ENCODE measurements at regions not wholly inside any gene's neighbourhood (a gene's known extent, or its start where the extent isn't known, plus 50 kb on each side); places are given as distances from the start of the nearest gene placed in this dataset.

- peak; percentile 43 for DNase-seq (ENCODE audit: low read depth, low spot score)
Measured at GRCh38 chr2:8437228-8437948, 244.5 kb upstream of the ID2 start.

GRCh38 chr2:8437949-8438400, 243.9 kb upstream of the ID2 start:
- no peak for DNase-seq (ENCODE audit: low read depth, low spot score)

- no peak for DNase-seq (ENCODE audit: low read depth, low spot score)
Measured at GRCh38 chr2:8438476-8438875, 243.4 kb upstream of the ID2 start.

DNA sequence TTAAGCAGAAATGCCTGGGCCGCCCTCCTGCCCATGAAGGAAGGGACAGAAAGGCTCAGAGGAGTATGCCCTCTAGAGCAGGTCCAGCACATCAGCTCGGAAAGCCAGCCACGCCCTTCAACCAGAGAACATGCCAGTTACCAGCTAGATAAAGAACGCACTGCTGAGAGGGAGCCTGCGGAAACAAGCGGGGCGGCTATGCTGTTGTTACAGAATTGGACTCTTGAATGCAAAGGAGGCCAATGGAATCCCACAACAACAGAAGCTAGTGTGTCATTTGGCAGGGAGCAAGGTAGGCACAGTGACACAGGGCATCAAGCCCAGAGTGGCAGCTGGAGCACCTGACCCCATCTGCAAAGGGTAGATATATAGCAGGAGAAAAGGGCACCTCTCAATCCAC, 242.9 kb upstream of the ID2 start:
- DNase-seq (ENCODE audit: low read depth, low spot score), result no peak

- no peak for DNase-seq (ENCODE audit: low read depth, low spot score)
Measured at GRCh38 chr2:8440029-8440778, 241.7 kb upstream of the ID2 start.

- no peak for DNase-seq (ENCODE audit: low read depth, low spot score)
Measured at GRCh38 chr2:8441371-8441770, 240.5 kb upstream of the ID2 start.

- no peak for DNase-seq (ENCODE audit: low read depth, low spot score)
Measured at GRCh38 chr2:8441986-8442385, 239.9 kb upstream of the ID2 start.

GRCh38 chr2:8442833-8443486, 238.9 kb upstream of the ID2 start:
- no peak for DNase-seq (ENCODE audit: low read depth, low spot score)

DNA sequence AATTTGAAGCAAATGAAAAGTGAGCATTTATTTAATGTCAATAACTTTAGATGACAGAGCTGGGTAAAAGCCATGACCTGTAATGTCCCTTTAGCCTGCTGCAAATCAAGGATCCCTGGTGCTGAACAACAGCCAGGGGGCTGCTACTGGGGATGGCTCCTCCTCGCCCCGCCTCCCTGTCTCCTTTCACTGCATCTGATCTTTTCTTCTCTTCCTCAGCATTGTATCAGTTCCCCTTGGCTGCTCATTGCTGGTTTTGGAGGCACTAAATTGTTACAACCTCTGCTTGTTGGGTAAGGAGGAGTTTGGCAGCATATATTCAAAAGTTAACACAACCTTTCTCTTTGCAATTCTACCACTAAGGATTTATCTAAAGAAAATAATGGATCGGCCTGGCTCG, 236.3 kb upstream of the ID2 start:
- no peak for DNase-seq (ENCODE audit: low read depth, low spot score)

- DNase-seq (ENCODE audit: low read depth, low spot score), result peak; percentile 25
Measured at GRCh38 chr2:8446751-8447150, 235.1 kb upstream of the ID2 start.

DNA sequence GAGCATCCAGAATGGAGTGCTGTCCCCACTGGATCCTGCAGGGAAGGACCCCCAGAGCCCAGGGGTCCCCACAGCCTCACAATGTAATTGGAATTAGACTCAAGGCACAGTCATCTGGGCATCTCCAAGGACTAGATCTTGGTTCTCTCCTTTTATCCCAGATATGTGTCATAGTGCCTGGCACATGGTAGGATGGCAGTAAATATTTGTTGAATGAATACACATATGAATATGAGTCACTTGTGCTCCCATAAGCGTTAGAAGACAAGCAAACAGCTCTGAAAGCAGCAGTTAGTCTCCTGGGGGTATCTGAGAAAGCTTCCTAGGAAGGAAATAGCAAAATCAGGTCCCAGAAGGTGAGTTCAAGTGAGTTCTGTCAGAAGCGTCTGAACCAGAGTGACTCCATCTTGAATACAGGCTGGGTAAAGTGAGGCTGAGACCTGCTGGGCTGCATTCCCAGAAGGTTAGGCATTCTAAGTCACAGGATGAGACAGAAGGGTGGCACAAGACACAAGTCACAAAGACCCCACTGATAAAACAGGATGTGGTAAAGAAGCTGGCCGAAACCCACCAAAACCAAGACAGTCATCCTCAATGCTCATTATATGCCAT, 234.1 kb upstream of the ID2 start:
- DNase-seq (ENCODE audit: low read depth, low spot score), result peak; percentile 11

GRCh38 chr2:8448824-8449556, 232.9 kb upstream of the ID2 start:
- no peak for DNase-seq (ENCODE audit: low read depth, low spot score)

GRCh38 chr2:8451273-8451672, 230.6 kb upstream of the ID2 start:
- no peak for DNase-seq (ENCODE audit: low read depth, low spot score)

- DNase-seq (ENCODE audit: low read depth, low spot score), result no peak
Measured at GRCh38 chr2:8452296-8452695, 229.6 kb upstream of the ID2 start.

GRCh38 chr2:8452979-8453903, 228.6 kb upstream of the ID2 start:
- peak; percentile 43 for DNase-seq (ENCODE audit: low read depth, low spot score)

GRCh38 chr2:8453904-8454302, 228.0 kb upstream of the ID2 start:
- peak; percentile 63 for DNase-seq (ENCODE audit: low read depth, low spot score)

DNA sequence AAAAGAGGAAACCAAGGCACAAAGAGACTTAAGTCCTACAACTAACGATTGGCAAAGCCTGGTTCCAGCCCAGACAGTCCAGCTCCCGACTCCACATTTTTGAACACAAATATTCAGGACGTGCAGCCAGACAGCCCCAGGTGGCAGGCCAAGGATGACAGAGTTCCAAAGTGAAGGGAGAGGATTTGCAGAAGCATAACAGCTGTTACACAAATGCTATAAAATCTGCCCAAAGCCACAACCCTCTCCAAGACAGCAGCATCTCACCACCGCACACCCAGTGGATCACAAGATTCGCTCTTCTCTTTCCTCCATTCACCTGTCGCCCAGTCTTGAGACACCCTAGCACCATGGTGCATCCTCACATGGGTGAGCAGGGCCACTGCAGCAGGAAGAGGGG, 227.1 kb upstream of the ID2 start:
- no peak for DNase-seq (ENCODE audit: low read depth, low spot score)

DNA sequence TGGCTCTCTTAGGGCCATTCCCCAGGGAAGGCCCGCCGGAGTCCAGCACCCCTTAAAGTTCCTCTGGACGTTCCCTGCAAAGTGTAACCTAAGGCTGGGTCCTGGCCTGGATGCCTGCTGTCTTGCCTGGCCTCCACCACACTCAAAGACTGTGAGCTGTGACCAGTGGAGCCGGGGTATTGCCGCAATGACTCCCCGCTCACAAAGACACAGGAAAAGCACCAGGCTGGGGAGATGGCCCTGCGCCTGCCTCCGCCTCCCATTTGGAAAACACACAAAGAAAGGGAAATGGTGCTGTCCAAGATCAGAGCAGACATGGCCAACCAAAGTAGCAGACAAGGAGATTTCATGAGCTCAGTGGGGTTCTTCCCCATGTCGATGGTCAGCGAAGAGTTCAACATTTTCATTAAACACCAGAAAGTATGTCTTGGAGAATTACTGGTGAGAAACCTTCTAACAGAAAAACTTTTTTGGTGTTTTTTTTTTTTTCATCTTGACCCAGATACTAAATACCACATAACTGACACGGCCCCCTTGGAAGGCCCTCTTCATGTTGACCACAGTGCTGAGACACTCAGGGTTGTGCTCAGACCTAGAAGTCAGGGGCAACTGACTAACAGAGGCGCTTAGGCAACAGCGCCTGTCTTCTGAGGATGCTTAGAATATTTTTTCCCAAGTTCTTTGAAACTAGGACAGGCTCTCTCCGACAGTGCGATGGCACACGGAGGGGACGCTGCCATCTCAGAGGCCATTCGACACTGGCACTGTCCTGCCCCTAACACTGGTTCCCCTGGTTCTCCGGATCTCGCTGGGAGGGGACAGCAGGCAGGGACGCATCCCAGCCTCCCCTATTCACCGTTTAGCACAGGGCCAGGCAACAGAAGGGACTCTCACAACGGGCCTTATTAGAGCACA, 226.4 kb upstream of the ID2 start:
- DNase-seq (ENCODE audit: low read depth, low spot score), result no peak

Data from astrocyte of the hippocampus (primary cell).